ENCODE measurements at regions not wholly inside any gene's neighbourhood (a gene's known extent, or its start where the extent isn't known, plus 50 kb on each side); places are given as distances from the start of the nearest gene placed in this dataset.

DNA sequence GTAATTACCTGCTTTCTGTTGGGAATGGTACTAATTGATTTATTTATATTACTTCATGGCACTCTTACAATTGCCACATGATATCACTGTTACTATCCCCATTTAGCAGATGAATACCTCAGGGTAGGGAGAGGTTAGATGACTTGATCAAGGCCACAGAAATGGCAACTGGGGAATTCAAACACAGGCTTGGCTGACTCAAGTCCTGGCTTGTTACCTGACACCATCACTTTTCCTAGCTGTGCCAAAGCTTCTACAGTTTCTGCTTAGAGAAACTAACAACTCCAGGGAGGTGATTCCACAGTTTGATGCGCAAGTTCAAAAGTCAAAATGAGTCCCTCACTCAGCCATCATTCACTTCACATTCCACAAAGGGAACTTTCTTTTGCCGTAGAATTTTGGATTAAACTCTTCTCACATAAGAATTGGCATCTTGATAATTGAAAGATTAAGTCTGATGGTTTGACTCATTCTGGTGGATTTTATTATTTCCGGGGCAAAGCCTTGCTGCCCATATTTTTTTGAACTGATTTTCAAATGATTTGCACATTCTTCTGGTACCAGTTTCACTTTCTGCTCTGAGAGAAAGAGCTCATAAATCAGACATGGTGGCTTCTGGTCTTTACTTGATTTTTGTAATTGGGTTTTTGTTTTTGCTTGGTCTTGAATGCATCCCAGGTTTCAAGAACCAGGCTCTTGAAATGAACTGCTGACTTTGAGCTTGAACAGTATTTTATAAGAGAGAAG, 656.8 kb downstream of the BCL11A start:
- Histone ChIP-seq H3K4me1 (no peaks in the 10 kb centered on the region), H3K9me3 (no peaks in the 10 kb centered on the region)
- no peak for TF ChIP-seq POLR2A (IDR thresholded peaks at IDR 0.05)
- TF ChIP-seq, protein P1, sequence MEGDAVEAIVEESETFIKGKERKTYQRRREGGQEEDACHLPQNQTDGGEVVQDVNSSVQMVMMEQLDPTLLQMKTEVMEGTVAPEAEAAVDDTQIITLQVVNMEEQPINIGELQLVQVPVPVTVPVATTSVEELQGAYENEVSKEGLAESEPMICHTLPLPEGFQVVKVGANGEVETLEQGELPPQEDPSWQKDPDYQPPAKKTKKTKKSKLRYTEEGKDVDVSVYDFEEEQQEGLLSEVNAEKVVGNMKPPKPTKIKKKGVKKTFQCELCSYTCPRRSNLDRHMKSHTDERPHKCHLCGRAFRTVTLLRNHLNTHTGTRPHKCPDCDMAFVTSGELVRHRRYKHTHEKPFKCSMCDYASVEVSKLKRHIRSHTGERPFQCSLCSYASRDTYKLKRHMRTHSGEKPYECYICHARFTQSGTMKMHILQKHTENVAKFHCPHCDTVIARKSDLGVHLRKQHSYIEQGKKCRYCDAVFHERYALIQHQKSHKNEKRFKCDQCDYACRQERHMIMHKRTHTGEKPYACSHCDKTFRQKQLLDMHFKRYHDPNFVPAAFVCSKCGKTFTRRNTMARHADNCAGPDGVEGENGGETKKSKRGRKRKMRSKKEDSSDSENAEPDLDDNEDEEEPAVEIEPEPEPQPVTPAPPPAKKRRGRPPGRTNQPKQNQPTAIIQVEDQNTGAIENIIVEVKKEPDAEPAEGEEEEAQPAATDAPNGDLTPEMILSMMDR (IDR thresholded peaks at IDR 0.05), result no peak

DNA sequence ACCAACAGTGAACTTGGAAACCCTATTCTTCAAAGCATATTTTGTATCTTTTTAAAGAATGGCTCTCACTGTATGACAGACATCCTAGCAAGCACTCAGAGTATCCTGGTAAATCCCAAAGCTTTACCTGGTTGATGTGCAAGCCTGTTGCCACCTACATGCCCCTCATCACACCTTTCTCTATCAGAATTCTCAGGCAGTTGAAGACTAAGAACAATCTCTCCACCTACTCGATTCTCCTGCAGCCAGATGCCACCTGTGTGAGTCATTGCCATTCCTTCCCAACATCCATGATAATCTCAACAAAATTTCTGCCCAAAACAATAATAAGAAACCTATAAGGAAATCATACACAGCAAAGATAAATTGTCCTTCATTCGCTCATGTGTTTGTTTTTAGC, 659.8 kb downstream of the BCL11A start:
- no peaks in the 10 kb centered on the region for H3K36me3 ChIP-seq
- H3K27ac ChIP-seq, result no peak overlapping the region
- DNase-seq, result no peak
- H3K4me1 ChIP-seq, result no peaks in the 10 kb centered on the region
- no peaks in the 10 kb centered on the region for H3K9me3 ChIP-seq
- TF ChIP-seq, protein P1 (IDR thresholded peaks at IDR 0.05), result no peak
- no peak overlapping the region for H3K4me3 ChIP-seq
- H3K27me3 ChIP-seq, result no peaks in the 10 kb centered on the region

More for the DNA sequence above, 656.8 kb downstream of the BCL11A start:
- no peaks in the 10 kb centered on the region for H3K27me3 ChIP-seq
- no peak overlapping the region for H3K27ac ChIP-seq
- no peak for DNase-seq
- H3K4me3 ChIP-seq, result no peak overlapping the region
- no peaks in the 10 kb centered on the region for H3K36me3 ChIP-seq

DNA sequence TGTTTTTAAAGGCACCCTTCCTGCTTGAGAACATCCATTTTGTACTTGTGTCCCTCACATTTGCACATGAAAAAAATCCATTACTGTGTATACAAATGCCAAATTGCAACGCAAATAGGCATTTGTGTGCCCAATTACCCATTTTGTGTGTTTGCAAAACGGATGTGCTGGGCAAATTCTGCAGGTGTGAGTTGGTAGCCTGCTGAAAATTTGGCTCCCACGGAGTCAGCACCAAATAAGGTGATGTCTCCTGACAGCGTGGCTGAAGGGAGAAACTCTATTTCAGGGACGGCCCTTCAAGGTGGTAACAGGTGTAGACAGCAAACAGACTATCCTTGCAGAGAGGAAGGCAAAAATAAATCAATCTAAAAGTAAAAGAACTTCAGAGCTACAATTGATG, 661.1 kb downstream of the BCL11A start:
- H3K9me3 ChIP-seq, result no peaks in the 10 kb centered on the region
- no peak overlapping the region for H3K27ac ChIP-seq
- H3K4me1 ChIP-seq, result peaks cover 0 to 2% (median 0%) of the 10 kb centered on the region in 4 donors
- no peak for TF ChIP-seq POLR2A (IDR thresholded peaks at IDR 0.05)
- TF ChIP-seq, protein P1 (IDR thresholded peaks at IDR 0.05), result no peak
- no peaks in the 10 kb centered on the region for H3K36me3 ChIP-seq
- no peak for DNase-seq
- H3K4me3 ChIP-seq, result no peak overlapping the region
- no peaks in the 10 kb centered on the region for H3K27me3 ChIP-seq

DNA sequence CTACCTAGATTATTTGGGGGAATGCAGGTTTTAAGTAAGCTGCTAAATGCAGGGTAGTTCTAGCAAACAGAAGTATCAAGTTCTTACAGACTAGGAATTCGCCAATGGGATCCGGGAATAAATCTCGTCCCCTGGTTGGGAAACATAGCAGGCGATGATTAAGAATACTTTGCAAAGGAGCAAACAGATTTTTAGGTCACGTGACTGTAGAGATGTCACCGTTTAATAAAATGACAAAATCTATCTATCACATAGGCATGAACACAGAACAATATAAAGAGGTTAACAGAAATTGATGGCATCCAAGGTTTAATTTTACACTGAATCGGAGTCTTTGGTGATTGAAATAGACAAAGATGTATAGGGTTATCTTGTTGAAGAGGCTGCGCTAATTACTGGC, 664.1 kb downstream of the BCL11A start:
- DNase-seq, result no peak
- no peaks in the 10 kb centered on the region for H3K9me3 ChIP-seq

DNA sequence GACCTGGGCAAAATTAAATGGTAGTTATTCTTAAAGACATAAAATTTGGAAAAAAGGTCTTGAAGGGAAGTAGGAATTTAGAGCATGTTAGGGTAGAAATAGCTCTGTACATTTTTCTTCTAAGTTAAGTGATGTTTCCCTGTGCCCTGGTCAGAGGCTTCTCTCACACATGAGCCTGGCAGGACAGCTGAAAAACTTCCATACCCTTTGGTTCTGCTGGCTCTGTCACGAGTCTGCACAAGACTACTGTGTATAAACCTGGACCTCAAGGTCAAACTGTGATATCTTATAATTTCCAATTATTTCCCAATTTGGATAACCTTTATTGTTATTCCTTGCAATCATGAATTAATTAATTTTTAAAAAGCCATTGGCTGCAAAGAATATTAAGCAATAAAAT, 664.7 kb downstream of the BCL11A start:
- Histone ChIP-seq H3K4me3 (no peak overlapping the region), H3K4me1 (peaks cover 0 to 3% (median 0%) of the 10 kb centered on the region in 4 donors), H3K9me3 (no peaks in the 10 kb centered on the region), H3K27ac (no peak overlapping the region), H3K36me3 (no peaks in the 10 kb centered on the region), H3K27me3 (no peaks in the 10 kb centered on the region)
- no peak for DNase-seq
- TF ChIP-seq, protein P1 (IDR thresholded peaks at IDR 0.05), result no peak
- no peak for TF ChIP-seq POLR2A (IDR thresholded peaks at IDR 0.05)

More for the DNA sequence above, 664.1 kb downstream of the BCL11A start:
- Histone ChIP-seq H3K36me3 (no peaks in the 10 kb centered on the region), H3K27ac (no peak overlapping the region), H3K4me3 (no peak overlapping the region), H3K27me3 (no peaks in the 10 kb centered on the region), H3K4me1 (peaks cover 0 to 3% (median 0%) of the 10 kb centered on the region in 4 donors)
- TF ChIP-seq, protein P1 (IDR thresholded peaks at IDR 0.05), result no peak
- no peak for TF ChIP-seq POLR2A (IDR thresholded peaks at IDR 0.05)

Measured in Peyer's patch (tissue), 4 donors.